ENCODE measurements at regions not wholly inside any gene's neighbourhood (a gene's known extent, or its start where the extent isn't known, plus 50 kb on each side); places are given as distances from the start of the nearest gene placed in this dataset.

GRCh38 chr5:2453781-2454180 is 297.7 kb downstream of the IRX2 start:
- no peak for TF ChIP-seq CTCF (IDR thresholded peaks at IDR 0.05; ENCODE audit: low read depth, low read length)
- no peak for DNase-seq (ENCODE audit: extremely low read depth, low read depth)

- no peak for TF ChIP-seq CTCF (IDR thresholded peaks at IDR 0.05; ENCODE audit: low read depth, low read length)
- DNase-seq (ENCODE audit: extremely low read depth, low read depth), result no peak
Observed at GRCh38 chr5:2451100-2451499, 300.4 kb downstream of the IRX2 start.

DNA sequence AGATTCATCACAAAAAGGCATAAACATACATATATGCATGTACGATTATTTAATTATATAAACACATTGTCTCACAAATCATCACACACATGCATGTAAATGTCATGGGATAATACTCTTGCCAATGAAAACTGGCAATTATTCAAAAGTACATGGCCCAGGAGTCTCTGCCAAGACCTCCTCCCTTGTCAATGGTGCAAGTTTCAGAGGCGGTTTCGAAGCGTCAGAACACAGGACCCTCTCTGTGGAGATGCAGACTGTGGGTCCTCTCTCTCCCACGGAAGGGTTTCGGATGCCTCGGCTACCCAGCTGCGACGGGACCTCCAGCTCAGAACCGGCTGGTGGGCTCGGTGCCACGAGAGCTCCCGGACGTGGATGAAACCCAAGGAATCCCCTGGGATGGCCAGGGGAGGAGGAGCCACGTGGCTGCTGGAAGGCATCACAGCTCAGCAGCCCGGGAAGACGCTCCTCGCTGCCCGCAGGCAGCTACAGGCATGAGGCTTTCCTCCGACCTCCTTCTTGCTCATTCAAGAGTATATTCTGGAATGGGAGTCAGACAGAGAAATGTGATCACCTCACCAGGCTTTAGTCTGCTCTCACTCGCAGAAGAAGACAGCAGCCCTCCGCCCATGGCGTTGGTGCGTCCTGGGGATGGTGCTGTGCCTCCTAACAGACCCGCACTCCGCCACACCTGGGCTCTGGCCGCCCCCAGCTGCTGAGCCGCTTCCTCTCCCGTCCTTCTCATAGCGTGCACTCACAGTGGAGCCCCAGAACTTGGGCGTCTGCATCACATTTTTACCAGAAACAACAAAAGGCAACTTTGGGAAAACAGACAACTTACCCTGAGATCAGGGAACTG is 308.8 kb downstream of the IRX2 start:
- no peak for TF ChIP-seq CTCF (IDR thresholded peaks at IDR 0.05; ENCODE audit: low read depth, low read length)
- no peak for DNase-seq (ENCODE audit: extremely low read depth, low read depth)

DNA sequence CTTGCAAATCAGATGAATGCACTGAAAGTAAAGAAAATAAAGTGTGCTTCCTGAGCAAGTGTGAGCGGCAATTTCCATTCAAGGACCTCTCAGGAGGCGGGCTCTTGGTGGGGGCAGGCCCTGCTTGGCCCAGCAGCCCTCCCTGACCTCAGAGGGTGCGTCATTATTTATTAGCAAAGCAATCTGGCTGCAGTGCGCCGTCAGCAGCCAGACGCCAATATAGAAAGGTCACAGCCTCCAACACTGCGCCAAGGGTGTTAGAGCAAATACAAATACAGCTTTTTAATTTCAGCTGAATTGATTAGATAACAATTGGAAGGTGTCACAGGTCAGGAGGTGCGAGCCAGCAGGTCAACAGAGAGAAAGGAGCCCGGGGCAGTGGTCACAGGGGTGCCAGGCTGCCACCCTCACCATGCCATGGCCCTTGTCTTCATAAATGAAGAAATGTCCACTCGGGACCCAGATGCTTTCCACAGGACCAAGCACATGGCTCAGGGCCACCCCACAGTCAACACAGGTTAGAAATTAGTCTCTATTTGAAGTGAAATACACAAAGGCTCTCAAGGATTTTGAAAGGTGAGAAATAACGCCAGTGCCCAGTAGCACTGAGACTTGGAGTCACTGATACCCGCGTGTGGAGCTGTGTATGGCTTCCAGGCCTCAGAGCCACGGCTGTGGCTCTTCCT is 309.8 kb downstream of the IRX2 start:
- TF ChIP-seq CTCF (IDR thresholded peaks at IDR 0.05; ENCODE audit: low read depth, low read length), result no peak

GRCh38 chr5:2439608-2440007 is 311.9 kb downstream of the IRX2 start:
- no peak for DNase-seq (ENCODE audit: extremely low read depth, low read depth)
- no peak for TF ChIP-seq CTCF (IDR thresholded peaks at IDR 0.05; ENCODE audit: low read depth, low read length)

More for the DNA sequence above, 309.8 kb downstream of the IRX2 start:
- DNase-seq (ENCODE audit: extremely low read depth, low read depth), result no peak

DNA sequence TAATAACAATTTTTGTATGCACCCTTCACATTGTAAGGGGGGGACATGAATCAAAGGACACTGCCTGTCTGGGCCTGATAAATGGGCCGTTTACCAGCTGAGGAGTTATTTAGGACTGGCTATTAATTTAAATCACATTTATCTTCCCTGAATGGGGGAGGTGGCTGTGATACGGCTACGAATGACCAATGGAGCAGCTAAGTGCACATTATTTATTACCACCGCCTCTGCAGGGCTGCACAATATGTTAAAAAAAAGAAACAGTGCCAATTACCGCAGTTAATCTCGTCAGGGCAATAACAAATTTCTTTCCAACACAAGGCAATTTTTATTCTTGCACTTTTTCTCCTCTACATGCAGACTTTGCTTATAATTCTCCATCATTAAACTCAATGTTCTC is 318.4 kb downstream of the IRX2 start:
- no peak for TF ChIP-seq CTCF (IDR thresholded peaks at IDR 0.05; ENCODE audit: low read depth, low read length)
- DNase-seq (ENCODE audit: extremely low read depth, low read depth), result no peak

Measured in AG09319 (cell line).